A549 (cell line): ENCODE measurements at regions not wholly inside any gene's neighbourhood (a gene's known extent, or its start where the extent isn't known, plus 50 kb on each side); places are given as distances from the start of the nearest gene placed in this dataset.

Source experiments
- ATAC-seq, 2 experiments: fragments of 200-7000 bp in 1 of 2; fragments of >200 bp in 1 of 2; cut with Nextera tagmentation in 1 of 2; cut with Tn5 transposase in 1 of 2; 3 replicates each; pipeline versions ENCODE4 v1.8.0 to v1.9.1; 2018 to 2020; ENCODE audit warnings: mild to moderate bottlenecking in 1 of 2, moderate library complexity in 1 of 2
- CTCF ChIA-PET: fragments of 300-600 bp; sonication (Branson Sonifier 250); formaldehyde crosslinking; extraction: SDS; loops from one replicate; lab custom pipeline; 2021; ENCODE audit warnings: antibody characterized with exemption, inconsistent platforms; lab: Yijun Ruan, JAX
- POLR2A ChIA-PET: fragments of 350-600 bp; formaldehyde crosslinking; extraction: SDS; loops from one replicate; lab custom pipeline; 2021; ENCODE audit warnings: antibody characterized with exemption, inconsistent platforms; lab: Yijun Ruan, JAX
- DNase-seq, 2 experiments: peaks; one replicate each; pipeline versions ENCODE4 v3.0.0 to v3.0.0-alpha.2; 2011 to 2016; ENCODE audit warnings: low read depth in 1 of 2, low spot score in 1 of 2
- FAIRE-seq: peaks from 2 replicates; lab custom pipeline; 2011; peaks lifted over from hg19 to GRCh38; lab: Jason Lieb, UNC
- H3K27ac ChIP-seq, 2 experiments: fragments of >200 bp; sonication (Bioruptor Twin); formaldehyde crosslinking; 3 replicates each; pipeline ENCODE4 v1.5.1; 2016 to 2017
- H3K4me1 ChIP-seq: fragments of >200 bp; sonication (Bioruptor Twin); formaldehyde crosslinking; 3 replicates; pipeline ENCODE4 v1.6.1; 2016
- H3K4me2 ChIP-seq: fragments of >200 bp; sonication (Bioruptor Twin); formaldehyde crosslinking; 3 replicates; pipeline ENCODE4 v1.6.1; 2016
- H3K4me3 ChIP-seq: fragments of >200 bp; sonication (Bioruptor Twin); formaldehyde crosslinking; 3 replicates; pipeline ENCODE4 v1.5.1; 2016
- H3K9me3 ChIP-seq: fragments of >200 bp; sonication (Bioruptor Twin); formaldehyde crosslinking; 3 replicates; pipeline ENCODE4 v1.6.1; 2016
- CHD2 ChIP-seq: fragments of 150-350 bp; IDR thresholded peaks from 2 replicates; pipeline ENCODE4 v1.6.1; 2014; ENCODE audit warnings: low read length; ENCODE audit not compliant: partially characterized antibody
- EHF ChIP-seq: fragments of 250-450 bp; sonication (Bioruptor Pico); IDR thresholded peaks from 2 replicates; pipeline ENCODE4 v1.5.0; 2020; ENCODE audit warnings: mild to moderate bottlenecking
- EHMT2 ChIP-seq: fragments of 200-600 bp; sonication (generic); IDR thresholded peaks from 2 replicates; pipeline ENCODE4 v1.6.1; 2016; ENCODE audit warnings: antibody characterized with exemption, low read depth, mild to moderate bottlenecking, moderate library complexity
- EP300 ChIP-seq, 2 experiments: fragments of >200 bp; sonication (Bioruptor Twin); formaldehyde crosslinking; IDR thresholded peaks; 2 replicates in 1 of 2; 3 replicates in 1 of 2; pipeline ENCODE4 v1.6.1; 2016 to 2017
- ESRRA ChIP-seq: fragments of 150-350 bp; IDR thresholded peaks from 2 replicates; pipeline ENCODE4 v1.6.1; 2014; ENCODE audit warnings: mild to moderate bottlenecking, low read length, borderline replicate concordance
- FOSB ChIP-seq: fragments of 250-450 bp; sonication (Bioruptor Pico); IDR thresholded peaks from 2 replicates; pipeline ENCODE4 v1.5.0; 2020; ENCODE audit warnings: mild to moderate bottlenecking, moderate library complexity
- FOSL2 ChIP-seq, 2 experiments: fragments of 450-650 bp in 1 of 2; fragments of >200 bp in 1 of 2; sonication (Bioruptor Twin) in 1 of 2; formaldehyde crosslinking; IDR thresholded peaks; 2 replicates each; pipeline versions ENCODE4 v1.5.0 to v1.6.1; 2016 to 2020; ENCODE audit warnings: mild to moderate bottlenecking in 1 of 2, moderate library complexity in 1 of 2
- HEYL ChIP-seq: fragments of 250-450 bp; sonication (Bioruptor Pico); IDR thresholded peaks from 2 replicates; pipeline ENCODE4 v1.8.0; 2021; ENCODE audit warnings: mild to moderate bottlenecking, moderate library complexity
- HMGXB4 ChIP-seq: fragments of 250-450 bp; sonication (Bioruptor Pico); IDR thresholded peaks from 2 replicates; pipeline ENCODE4 v1.5.0; 2021; ENCODE audit warnings: mild to moderate bottlenecking, moderate library complexity, borderline replicate concordance
- HOXB13 ChIP-seq: fragments of 250-450 bp; sonication (Bioruptor Pico); IDR thresholded peaks from 2 replicates; pipeline ENCODE4 v1.5.0; 2020; ENCODE audit warnings: low read depth, mild to moderate bottlenecking, moderate library complexity
- JUN ChIP-seq, 2 experiments: fragments of >200 bp; sonication (Bioruptor Twin); formaldehyde crosslinking; IDR thresholded peaks; 2 replicates in 1 of 2; 3 replicates in 1 of 2; pipeline ENCODE4 v1.6.1; 2016 to 2017
- KDM1A ChIP-seq: fragments of 200-600 bp; sonication (generic); IDR thresholded peaks from 2 replicates; pipeline ENCODE4 v1.6.1; 2016; ENCODE audit warnings: low read depth, mild to moderate bottlenecking
- MAFK ChIP-seq: fragments of 450-650 bp; IDR thresholded peaks from 2 replicates; pipeline ENCODE4 v1.6.1; 2014; ENCODE audit not compliant: partially characterized antibody
- NR3C1 ChIP-seq: fragments of >200 bp; sonication (Bioruptor Twin); formaldehyde crosslinking; IDR thresholded peaks from 3 replicates; pipeline ENCODE4 v1.6.1; 2017
- PHF8 ChIP-seq: fragments of 200-600 bp; sonication (generic); IDR thresholded peaks from 2 replicates; pipeline ENCODE4 v1.6.1; 2016; ENCODE audit warnings: low read depth, mild to moderate bottlenecking, antibody characterized with exemption, moderate library complexity, borderline replicate concordance
- POLR2AphosphoS2 ChIP-seq: conservative IDR thresholded peaks from 2 replicates; pipeline ENCODE4 v1.6.1; 2012; ENCODE audit warnings: low read length, improper control_type of control experiment, inconsistent platforms
- RAD21 ChIP-seq, 2 experiments: fragments of >200 bp in 1 of 2; sonication (Bioruptor Twin) in 1 of 2; formaldehyde crosslinking in 1 of 2; IDR thresholded peaks in 1 of 2; conservative IDR thresholded peaks in 1 of 2; 2 replicates in 1 of 2; 3 replicates in 1 of 2; pipeline ENCODE4 v1.6.1; 2012 to 2018; ENCODE audit warnings: inconsistent platforms in 1 of 2
- RARB ChIP-seq: fragments of 250-450 bp; sonication (Bioruptor Pico); IDR thresholded peaks from 2 replicates; pipeline ENCODE4 v1.8.0; 2021; ENCODE audit warnings: mild to moderate bottlenecking, moderate library complexity
- REST ChIP-seq: fragments of 200-600 bp; sonication (generic); IDR thresholded peaks from 2 replicates; pipeline ENCODE4 v1.6.1; 2016; ENCODE audit warnings: antibody characterized with exemption, mild to moderate bottlenecking, moderate library complexity
- RFX5 ChIP-seq: fragments of 450-650 bp; IDR thresholded peaks from 2 replicates; pipeline ENCODE4 v1.7.1; 2014; ENCODE audit warnings: antibody characterized with exemption, mild to moderate bottlenecking, moderate library complexity
- SREBF2 ChIP-seq: fragments of 450-650 bp; IDR thresholded peaks from 2 replicates; pipeline ENCODE4 v1.6.1; 2014; ENCODE audit warnings: mild to moderate bottlenecking, moderate library complexity
- TFCP2L1 ChIP-seq: fragments of 250-450 bp; sonication (Bioruptor Pico); IDR thresholded peaks from 2 replicates; pipeline ENCODE4 v1.5.0; 2021; ENCODE audit warnings: mild to moderate bottlenecking
- ZC3H11A ChIP-seq: fragments of 450-650 bp; IDR thresholded peaks from 2 replicates; pipeline ENCODE4 v1.6.1; 2014; ENCODE audit warnings: antibody characterized with exemption, mild to moderate bottlenecking
- ZNF302 ChIP-seq: fragments of 250-450 bp; sonication (Bioruptor Pico); IDR thresholded peaks from 2 replicates; pipeline ENCODE4 v1.9.0; 2021; ENCODE audit warnings: inconsistent platforms, mild to moderate bottlenecking, moderate library complexity
- whole genome bisulfite sequencing: methylation state at CpG from one replicate; pipeline ENCODE4 v1.1.6; 2017; ENCODE audit errors: missing lambda C conversion rate; 5-methylcytosine and 5-hydroxymethylcytosine counted together
- TF ChIP-seq, protein P1 (sequence below): IDR thresholded peaks from 2 replicates; pipeline ENCODE4 v1.6.1; 2012
- TF ChIP-seq, protein P2 (sequence below): fragments of 150-350 bp; IDR thresholded peaks from 2 replicates; pipeline ENCODE4 v1.6.1; 2014; ENCODE audit warnings: low read depth, mild to moderate bottlenecking, low read length
- TF ChIP-seq, protein P3 (sequence below): IDR thresholded peaks from 2 replicates; pipeline ENCODE4 v1.6.1; 2012; ENCODE audit warnings: low read depth, borderline replicate concordance

- Histone ChIP-seq H3K4me2 (no peak overlapping the region), H3K4me1 (0 out of 3 replicates have a peak, but pooled peaks cover 9% of the 10 kb centered on the region), H3K9me3 (no peaks in the 10 kb centered on the region), H3K4me3 (no peak overlapping the region), H3K27ac (no peak overlapping the region)
- DNase-seq (no peak), ATAC-seq (no peak)
- ChIA-PET POLR2A (no interaction called here), CTCF (no interaction called here)
- WGBS = 64% methylated on average over 8 of the region's 9 CpGs
- TF ChIP-seq SREBF2 (no peak), EHMT2 (no peak), CHD2 (no peak), KDM1A (no peak), FOSB (CRISPR knock-in tag) (no peak), PHF8 (no peak), MAFK (no peak), FOSL2 (IDR thresholded peaks at IDR 0.05) (no peak), FOSL2 (CRISPR knock-in tag; IDR thresholded peaks at IDR 0.05) (no peak), ESRRA (no peak), TFCP2L1 (no peak), HMGXB4 (CRISPR knock-in tag) (no peak), REST (no peak), POLR2AphosphoS2 (no peak), RARB (no peak), EHF (CRISPR knock-in tag) (no peak), HOXB13 (CRISPR knock-in tag) (no peak), NR3C1 (no peak), HEYL (CRISPR knock-in tag) (no peak)
- TF ChIP-seq, protein P1, sequence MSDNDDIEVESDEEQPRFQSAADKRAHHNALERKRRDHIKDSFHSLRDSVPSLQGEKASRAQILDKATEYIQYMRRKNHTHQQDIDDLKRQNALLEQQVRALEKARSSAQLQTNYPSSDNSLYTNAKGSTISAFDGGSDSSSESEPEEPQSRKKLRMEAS = no peak
- TF ChIP-seq, all 56 proteins: peak for 0
- no peak for FAIRE-seq
Measured at GRCh38 chr2:128421286-128421685, 102.6 kb upstream of the HS6ST1 start.

- ATAC-seq = no peak; a peak in 1 of 6 replicates
- ChIA-PET POLR2A (no interaction called here), CTCF (no interaction called here)
- FAIRE-seq = no peak
- 0 out of 3 replicates have a peak, but pooled peaks cover 9% of the 10 kb centered on the region for H3K4me1 ChIP-seq
- H3K27ac ChIP-seq = 0 out of 6 replicates have a peak overlapping the region, but pooled peaks of 1 of the 2 experiments have one; percentile 26
- no peak overlapping the region for H3K4me3 ChIP-seq
- peak overlapping the region; percentile 56; the same call in 1 of the 3 replicates for H3K4me2 ChIP-seq
- H3K9me3 ChIP-seq = no peaks in the 10 kb centered on the region
- 58% methylated on average over 12 of the region's 15 CpGs for WGBS
- DNase-seq = no peak
- TF ChIP-seq HOXB13 (CRISPR knock-in tag) (no peak), RAD21 (conservative IDR thresholded peaks at IDR 0.05 in 1 of 2, IDR thresholded peaks at IDR 0.05 in 1 of 2) (no peak), CHD2 (no peak), HEYL (CRISPR knock-in tag) (no peak), JUN (IDR thresholded peaks at IDR 0.05) (no peak), ZNF302 (no peak), KDM1A (no peak), ZC3H11A (no peak), RFX5 (no peak), SREBF2 (no peak), NR3C1 (no peak), EP300 (IDR thresholded peaks at IDR 0.05) (no peak)
- TF ChIP-seq, protein P1 = no peak
- TF ChIP-seq, protein P2, sequence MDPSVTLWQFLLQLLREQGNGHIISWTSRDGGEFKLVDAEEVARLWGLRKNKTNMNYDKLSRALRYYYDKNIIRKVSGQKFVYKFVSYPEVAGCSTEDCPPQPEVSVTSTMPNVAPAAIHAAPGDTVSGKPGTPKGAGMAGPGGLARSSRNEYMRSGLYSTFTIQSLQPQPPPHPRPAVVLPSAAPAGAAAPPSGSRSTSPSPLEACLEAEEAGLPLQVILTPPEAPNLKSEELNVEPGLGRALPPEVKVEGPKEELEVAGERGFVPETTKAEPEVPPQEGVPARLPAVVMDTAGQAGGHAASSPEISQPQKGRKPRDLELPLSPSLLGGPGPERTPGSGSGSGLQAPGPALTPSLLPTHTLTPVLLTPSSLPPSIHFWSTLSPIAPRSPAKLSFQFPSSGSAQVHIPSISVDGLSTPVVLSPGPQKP = no peak
- TF ChIP-seq, protein P3, sequence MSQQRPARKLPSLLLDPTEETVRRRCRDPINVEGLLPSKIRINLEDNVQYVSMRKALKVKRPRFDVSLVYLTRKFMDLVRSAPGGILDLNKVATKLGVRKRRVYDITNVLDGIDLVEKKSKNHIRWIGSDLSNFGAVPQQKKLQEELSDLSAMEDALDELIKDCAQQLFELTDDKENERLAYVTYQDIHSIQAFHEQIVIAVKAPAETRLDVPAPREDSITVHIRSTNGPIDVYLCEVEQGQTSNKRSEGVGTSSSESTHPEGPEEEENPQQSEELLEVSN = no peak
Measured at GRCh38 chr2:128421861-128422311, 103.2 kb upstream of the HS6ST1 start.
